CD4-positive, alpha-beta T cell (primary cell): ENCODE measurements at regions not wholly inside any gene's neighbourhood (a gene's known extent, or its start where the extent isn't known, plus 50 kb on each side); places are given as distances from the start of the nearest gene placed in this dataset.

Experiments
- ATAC-seq: fragments of 200-7000 bp; cut with Tn5 transposase; one replicate; pipeline ENCODE4 v1.10.0; 2022; ENCODE audit warnings: mild to moderate bottlenecking; ENCODE audit not compliant: poor library complexity
- CTCF ChIA-PET: fragments of 350-600 bp; sonication (Branson Sonifier 250); formaldehyde crosslinking; loops from one replicate; lab custom pipeline; 2021; ENCODE audit warnings: antibody characterized with exemption, inconsistent platforms; lab: Charles Lee
- POLR2A ChIA-PET: fragments of 350-600 bp; sonication (Branson Sonifier 250); formaldehyde crosslinking; loops from one replicate; lab custom pipeline; 2021; ENCODE audit warnings: antibody characterized with exemption, inconsistent platforms; lab: Charles Lee
- DNase-seq, 14 experiments: peaks; one replicate each; pipeline ENCODE4 v3.0.0-alpha.2; 2013 to 2020; ENCODE audit warnings: mixed read lengths in 2 of 14
- H3K27ac ChIP-seq, 2 donors: one replicate each; pipeline versions ENCODE4 v1.5.1 to v1.7.0; 2013; ENCODE audit warnings: low read length in 2 of 2, low read depth in 1 of 2, mild to moderate bottlenecking in 1 of 2
- H3K27me3 ChIP-seq, 2 experiments: 1 replicate in 1 of 2; 2 replicates in 1 of 2; pipeline versions ENCODE4 v1.6.1 to v1.7.0; 2013; ENCODE audit warnings: low read length in 2 of 2, control low read depth in 1 of 2, mild to moderate bottlenecking in 1 of 2, moderate library complexity in 1 of 2; ENCODE audit not compliant: insufficient read depth in 2 of 2, control insufficient read depth in 1 of 2
- H3K36me3 ChIP-seq: one replicate; pipeline ENCODE4 v1.6.1; 2013; ENCODE audit warnings: low read length, control low read depth; ENCODE audit not compliant: insufficient read depth
- H3K4me1 ChIP-seq: one replicate; pipeline ENCODE4 v1.6.1; 2013; ENCODE audit warnings: low read length, control low read depth; ENCODE audit not compliant: insufficient read depth
- H3K4me3 ChIP-seq: one replicate; pipeline ENCODE4 v1.5.1; 2013; ENCODE audit warnings: mild to moderate bottlenecking, low read length, moderate library complexity
- H3K9me3 ChIP-seq, 2 experiments: 1 replicate in 1 of 2; 2 replicates in 1 of 2; pipeline versions ENCODE4 v1.6.1 to v1.7.0; 2013; ENCODE audit warnings: low read length in 2 of 2, mild to moderate bottlenecking in 2 of 2, control low read depth in 1 of 2, moderate library complexity in 1 of 2; ENCODE audit not compliant: control insufficient read depth in 1 of 2, insufficient read depth in 1 of 2
- H3K27ac Mint-ChIP-seq: one replicate; pipeline ENCODE4 v1.8.0; 2020; ENCODE audit warnings: mixed read lengths
- H3K27me3 Mint-ChIP-seq: one replicate; pipeline ENCODE4 v1.8.0; 2021; ENCODE audit warnings: mixed read lengths
- H3K36me3 Mint-ChIP-seq: one replicate; pipeline ENCODE4 v1.8.0; 2021; ENCODE audit warnings: low read depth, mixed read lengths
- H3K4me1 Mint-ChIP-seq: one replicate; pipeline ENCODE4 v1.8.0; 2021; ENCODE audit warnings: low read depth, mixed read lengths
- H3K4me3 Mint-ChIP-seq: one replicate; pipeline ENCODE4 v1.8.0; 2020; ENCODE audit warnings: mild to moderate bottlenecking, mixed read lengths
- H3K9me3 Mint-ChIP-seq: one replicate; pipeline ENCODE4 v1.8.0; 2020; ENCODE audit warnings: mixed read lengths
- intact Hi-C, 2 experiments: fragments of 100-400 bp; cut with DNase I in 1 of 2; cut with micrococcal nuclease in 1 of 2; formaldehyde crosslinking; loops; one replicate each; pipeline versions ENCODE4 v1.15.1 to v1.9.0; 2023 to 2025; cut with DNase I, micrococcal nuclease
- TF ChIP-seq, protein P1 (sequence below): fragments of 200-600 bp; IDR thresholded peaks from one replicate; pipeline ENCODE4 v1.8.0; 2022; ENCODE audit warnings: antibody characterized with exemption, mild to moderate bottlenecking

DNA sequence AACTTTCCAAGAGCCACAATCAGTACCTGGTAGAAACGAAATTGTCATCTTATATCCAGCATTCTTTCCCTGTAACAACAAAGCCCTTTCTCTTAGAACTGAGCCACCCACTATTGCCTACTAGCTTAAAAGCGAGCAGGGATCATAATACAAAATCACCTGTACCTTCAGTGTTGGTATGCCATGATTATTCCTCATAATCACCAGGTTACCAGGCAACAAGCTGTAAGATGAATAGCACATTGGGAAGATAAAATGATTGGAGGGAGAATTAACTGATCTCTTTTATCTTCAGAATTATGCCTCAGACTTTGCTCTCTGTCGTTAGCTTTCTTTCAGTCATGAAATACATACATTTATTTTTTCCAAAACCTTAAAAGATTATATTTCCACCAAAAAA, 345.6 kb downstream of the PRELID2 start:
- CTCF ChIA-PET: no interaction called here
- no peak overlapping the region for H3K27ac Mint-ChIP-seq
- H3K4me1 ChIP-seq: no peaks in the 10 kb centered on the region
- H3K27me3 ChIP-seq: no peaks in the 10 kb centered on the region
- H3K36me3 ChIP-seq: no peaks in the 10 kb centered on the region
- H3K9me3 Mint-ChIP-seq: peaks cover 10% of the 10 kb centered on the region
- no peaks in the 10 kb centered on the region for H3K27me3 Mint-ChIP-seq
- H3K36me3 Mint-ChIP-seq: no peaks in the 10 kb centered on the region
- H3K4me1 Mint-ChIP-seq: no peaks in the 10 kb centered on the region
- intact Hi-C loops: no loop called here
- TF ChIP-seq, protein P1, sequence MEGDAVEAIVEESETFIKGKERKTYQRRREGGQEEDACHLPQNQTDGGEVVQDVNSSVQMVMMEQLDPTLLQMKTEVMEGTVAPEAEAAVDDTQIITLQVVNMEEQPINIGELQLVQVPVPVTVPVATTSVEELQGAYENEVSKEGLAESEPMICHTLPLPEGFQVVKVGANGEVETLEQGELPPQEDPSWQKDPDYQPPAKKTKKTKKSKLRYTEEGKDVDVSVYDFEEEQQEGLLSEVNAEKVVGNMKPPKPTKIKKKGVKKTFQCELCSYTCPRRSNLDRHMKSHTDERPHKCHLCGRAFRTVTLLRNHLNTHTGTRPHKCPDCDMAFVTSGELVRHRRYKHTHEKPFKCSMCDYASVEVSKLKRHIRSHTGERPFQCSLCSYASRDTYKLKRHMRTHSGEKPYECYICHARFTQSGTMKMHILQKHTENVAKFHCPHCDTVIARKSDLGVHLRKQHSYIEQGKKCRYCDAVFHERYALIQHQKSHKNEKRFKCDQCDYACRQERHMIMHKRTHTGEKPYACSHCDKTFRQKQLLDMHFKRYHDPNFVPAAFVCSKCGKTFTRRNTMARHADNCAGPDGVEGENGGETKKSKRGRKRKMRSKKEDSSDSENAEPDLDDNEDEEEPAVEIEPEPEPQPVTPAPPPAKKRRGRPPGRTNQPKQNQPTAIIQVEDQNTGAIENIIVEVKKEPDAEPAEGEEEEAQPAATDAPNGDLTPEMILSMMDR: no peak
- ATAC-seq (no peak), DNase-seq (no peak)
- H3K27ac ChIP-seq: no peak overlapping the region
- POLR2A ChIA-PET: no interaction called here
- no peak overlapping the region for H3K4me3 Mint-ChIP-seq
- no peak overlapping the region for H3K4me3 ChIP-seq
- no peaks in the 10 kb centered on the region for H3K9me3 ChIP-seq

DNA sequence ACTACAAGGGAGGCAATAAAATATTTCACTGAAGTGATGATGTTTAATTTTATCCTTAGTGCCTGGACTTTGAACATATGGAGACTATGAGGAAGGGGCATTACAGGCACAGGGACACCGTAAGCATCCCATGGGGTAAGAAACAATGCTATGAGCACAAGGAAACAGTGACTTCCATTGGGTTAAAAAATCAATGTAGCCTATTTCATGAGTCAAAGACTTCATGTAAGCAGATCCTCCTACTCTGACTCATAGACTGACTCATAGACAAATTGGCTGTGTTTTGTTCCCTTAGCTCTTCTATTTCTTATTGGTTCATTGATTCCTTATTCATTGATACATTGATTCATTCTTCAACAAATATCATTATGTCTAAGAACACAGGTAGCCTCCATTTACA, 351.0 kb downstream of the PRELID2 start:
- no peaks in the 10 kb centered on the region for H3K27me3 ChIP-seq
- DNase-seq (no peak), ATAC-seq (no peak)
- no peak overlapping the region for H3K4me3 ChIP-seq
- no peaks in the 10 kb centered on the region for H3K4me1 ChIP-seq
- H3K36me3 ChIP-seq: no peaks in the 10 kb centered on the region
- no peak overlapping the region for H3K4me3 Mint-ChIP-seq
- no peaks in the 10 kb centered on the region for H3K4me1 Mint-ChIP-seq
- ChIA-PET CTCF (no interaction called here), POLR2A (no interaction called here)
- intact Hi-C loops: no loop called here
- TF ChIP-seq, protein P1: no peak
- no peak overlapping the region for H3K27ac ChIP-seq
- H3K9me3 Mint-ChIP-seq: peaks cover 2% of the 10 kb centered on the region
- H3K36me3 Mint-ChIP-seq: no peaks in the 10 kb centered on the region
- no peaks in the 10 kb centered on the region for H3K27me3 Mint-ChIP-seq
- no peaks in the 10 kb centered on the region for H3K9me3 ChIP-seq
- H3K27ac Mint-ChIP-seq: no peak overlapping the region

DNA sequence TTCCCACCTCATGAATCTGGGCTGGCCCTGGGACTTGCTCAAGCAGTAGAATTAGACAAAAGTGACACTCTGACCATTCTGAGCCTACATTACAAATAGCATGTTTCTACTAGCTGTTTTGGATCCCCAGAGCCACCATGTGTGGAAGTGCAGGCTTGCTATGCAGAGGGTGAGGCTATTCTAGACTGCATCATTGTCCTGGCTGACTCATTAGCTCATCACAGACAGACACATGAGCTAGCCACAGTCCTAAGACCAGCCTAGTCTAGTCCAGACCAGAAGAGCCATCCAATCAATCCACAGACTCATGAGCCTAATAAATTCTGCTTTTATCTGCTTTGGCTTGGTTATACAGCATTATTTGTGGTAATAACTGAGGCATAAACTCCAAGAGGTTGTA, 351.9 kb downstream of the PRELID2 start:
- Mint-ChIP-seq H3K4me3 (no peak overlapping the region), H3K4me1 (no peaks in the 10 kb centered on the region), H3K27ac (no peak overlapping the region), H3K9me3 (peaks cover 2% of the 10 kb centered on the region), H3K36me3 (no peaks in the 10 kb centered on the region), H3K27me3 (no peaks in the 10 kb centered on the region)
- Histone ChIP-seq H3K4me3 (no peak overlapping the region), H3K4me1 (no peaks in the 10 kb centered on the region), H3K36me3 (no peaks in the 10 kb centered on the region), H3K27me3 (no peaks in the 10 kb centered on the region), H3K9me3 (no peaks in the 10 kb centered on the region), H3K27ac (no peak overlapping the region)
- ATAC-seq: no peak
- TF ChIP-seq, protein P1: no peak
- CTCF ChIA-PET: no interaction called here
- DNase-seq: no peak
- intact Hi-C loops: no loop called here
- POLR2A ChIA-PET: no interaction called here
